HUDEP-2 (cell line): ENCODE measurements at regions not wholly inside any gene's neighbourhood (a gene's known extent, or its start where the extent isn't known, plus 50 kb on each side); places are given as distances from the start of the nearest gene placed in this dataset.

ENCODE experiments used
- DNase-seq, 76 experiments: peaks; one replicate each; lab custom pipeline; 2025; ENCODE audit not compliant: unreplicated experiment in 76 of 76; lab: John Stamatoyannopoulos, UW

DNA sequence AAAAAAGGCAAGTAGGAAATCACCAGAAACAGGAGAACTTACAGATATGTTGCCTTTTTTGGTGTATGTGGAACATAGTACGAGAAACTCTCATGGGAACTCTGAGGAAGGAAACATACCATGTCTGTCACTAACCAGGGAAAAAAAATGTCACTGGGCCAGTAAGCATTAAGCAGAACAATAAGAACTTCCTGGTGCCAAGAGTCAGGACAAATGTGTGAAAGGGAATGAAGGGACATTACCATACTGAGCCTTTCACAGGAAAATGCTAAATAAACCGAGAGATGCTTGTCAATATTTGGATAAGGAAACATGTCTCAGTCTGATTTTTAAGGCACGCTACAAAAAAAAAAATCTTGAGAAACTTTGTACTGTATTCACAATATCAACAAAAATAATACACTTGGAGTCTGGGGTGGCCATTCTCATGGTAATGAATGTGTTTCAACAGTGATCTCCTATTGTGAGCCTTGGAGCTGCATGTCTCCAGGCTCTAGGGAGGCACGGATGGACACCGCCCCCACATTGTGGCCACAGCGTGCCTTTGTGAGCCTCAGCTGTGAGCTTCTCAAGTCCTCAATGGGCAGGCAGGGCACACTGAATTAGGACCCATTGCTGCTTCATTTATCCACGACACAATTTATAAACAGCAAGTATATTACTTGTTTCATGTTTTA lies 113.0 kb upstream of the ARGLU1 start:
- no peak for DNase-seq

DNA sequence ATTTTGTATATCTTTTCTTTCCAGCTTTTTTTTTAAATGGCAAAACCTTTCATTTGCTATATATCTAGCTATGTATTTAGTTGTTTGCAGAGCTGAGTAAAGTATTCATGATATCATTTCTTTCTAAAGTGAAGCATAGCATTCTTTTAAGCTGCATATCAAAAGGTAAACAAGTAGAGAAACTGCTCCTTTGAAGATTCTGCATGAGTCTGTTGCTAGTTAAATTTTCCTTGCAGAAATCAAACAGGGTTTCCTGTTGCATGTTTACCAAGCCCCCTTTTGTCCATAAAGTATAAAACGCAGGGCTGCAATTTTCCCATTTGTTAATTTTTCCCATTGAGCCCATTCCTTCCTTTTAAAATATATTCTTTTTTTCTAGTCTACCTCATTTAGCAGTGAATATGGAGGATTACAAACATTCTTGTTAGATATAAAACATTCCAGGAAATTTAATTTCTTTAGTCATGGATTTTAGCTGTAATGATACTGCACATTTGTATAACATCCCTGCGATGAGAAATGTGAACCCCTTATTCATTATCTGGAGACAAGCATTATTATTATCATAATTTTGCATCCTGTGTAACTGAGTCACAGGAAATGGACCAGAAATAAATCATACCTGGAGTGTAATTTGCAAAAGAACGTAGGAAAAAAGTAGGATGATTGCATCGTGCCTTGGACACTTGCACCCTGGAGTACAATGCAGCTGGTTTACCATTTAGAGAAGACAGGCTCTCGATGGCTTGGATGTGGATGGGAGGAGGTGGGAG lies 110.9 kb upstream of the ARGLU1 start:
- no peak for DNase-seq

DNA sequence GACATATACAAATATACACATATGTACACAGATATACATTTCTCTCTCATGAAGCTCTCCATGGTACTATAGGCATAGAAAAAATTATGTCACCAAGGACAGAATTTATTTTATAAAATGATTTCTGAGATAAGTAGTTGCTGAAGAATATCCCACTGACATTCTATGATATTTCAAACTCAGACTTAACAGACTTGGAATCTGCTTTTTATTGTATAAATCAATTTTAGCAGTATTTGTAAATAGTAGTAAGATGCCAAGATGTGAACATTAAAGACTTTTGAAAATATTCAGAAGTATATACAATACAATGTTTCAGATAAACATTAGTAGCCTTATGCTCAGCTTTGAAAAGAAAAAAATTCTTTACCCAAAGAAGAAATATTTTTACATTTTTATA lies 107.4 kb upstream of the ARGLU1 start:
- no peak for DNase-seq

DNA sequence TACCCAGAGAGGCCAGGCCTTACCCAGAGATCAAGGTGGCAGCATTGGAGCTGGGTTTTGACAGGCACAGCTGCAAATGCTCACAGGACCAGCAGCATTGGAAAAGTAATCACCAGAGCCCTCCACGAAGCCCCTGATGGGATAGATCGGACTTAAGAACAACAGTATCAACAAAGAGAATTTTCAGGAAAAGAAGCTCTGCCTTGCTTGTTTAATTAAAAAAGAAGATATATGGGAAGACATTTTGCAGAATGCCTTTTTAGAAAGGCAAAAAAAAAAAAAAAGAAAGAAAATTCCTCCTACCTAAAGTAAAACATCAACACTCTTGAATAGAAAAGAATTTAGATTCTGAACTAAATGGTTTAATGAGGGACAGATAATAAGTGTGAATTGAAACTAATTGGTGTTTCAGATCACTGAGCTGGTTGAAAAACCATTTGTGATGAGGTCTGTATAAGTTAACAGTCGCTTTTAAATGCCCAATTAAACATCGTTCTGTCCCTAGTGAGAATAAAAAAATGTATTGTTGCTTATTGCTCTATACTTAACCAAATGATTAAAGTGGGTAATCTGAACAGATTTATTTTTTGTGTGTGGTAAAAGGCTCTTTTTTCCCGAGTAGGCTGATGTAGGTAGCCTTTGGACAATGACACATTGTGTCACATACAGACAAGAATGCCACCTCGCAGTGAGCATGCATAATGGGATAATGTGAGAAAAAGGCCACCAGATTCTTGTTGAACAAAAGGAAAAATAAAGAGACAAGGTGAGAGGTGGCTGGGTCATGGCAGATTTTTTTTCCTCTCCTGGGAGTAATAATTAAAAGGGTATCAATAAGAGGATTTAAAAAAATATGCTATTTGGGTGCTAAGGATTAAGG lies 93.0 kb upstream of the ARGLU1 start:
- no peak for DNase-seq

DNA sequence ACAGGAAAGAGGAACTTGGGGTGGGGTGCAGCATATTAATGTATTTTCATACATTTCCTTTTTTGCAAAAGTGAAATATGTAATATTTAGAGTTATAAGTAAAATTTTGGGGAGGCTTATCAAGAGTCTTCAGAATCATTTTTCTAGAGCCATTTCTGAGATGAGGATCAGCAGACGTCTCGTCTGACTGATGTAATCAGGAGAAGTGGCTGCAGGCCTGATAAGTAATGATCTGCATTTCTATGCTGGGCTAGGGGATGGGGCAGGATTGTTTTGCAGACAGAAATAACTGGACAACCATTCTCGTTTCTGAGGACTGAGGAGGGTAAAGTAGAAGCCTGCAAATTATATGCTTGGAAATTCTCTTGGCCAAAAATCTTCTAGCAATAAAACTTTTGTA lies 89.2 kb upstream of the ARGLU1 start:
- no peak for DNase-seq

DNA sequence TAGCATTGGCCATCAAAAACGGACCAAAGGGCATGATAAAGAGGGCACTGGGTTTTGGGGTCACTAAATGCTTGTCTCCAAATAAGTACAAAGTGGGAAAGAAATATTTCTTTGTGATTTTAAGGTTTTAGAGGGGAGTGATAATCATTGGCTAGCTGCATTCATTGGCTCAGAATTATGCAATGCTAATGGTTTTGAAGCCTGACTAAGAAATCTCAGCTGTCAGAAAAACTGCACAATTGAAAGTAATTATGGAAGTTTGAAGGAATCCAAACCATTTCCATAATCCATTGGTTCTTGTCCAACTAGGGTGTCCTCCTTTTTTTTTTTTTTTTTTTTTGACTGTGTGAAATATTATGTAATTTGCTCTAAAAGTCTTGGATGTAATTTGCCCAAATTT lies 88.2 kb upstream of the ARGLU1 start:
- no peak for DNase-seq

DNA sequence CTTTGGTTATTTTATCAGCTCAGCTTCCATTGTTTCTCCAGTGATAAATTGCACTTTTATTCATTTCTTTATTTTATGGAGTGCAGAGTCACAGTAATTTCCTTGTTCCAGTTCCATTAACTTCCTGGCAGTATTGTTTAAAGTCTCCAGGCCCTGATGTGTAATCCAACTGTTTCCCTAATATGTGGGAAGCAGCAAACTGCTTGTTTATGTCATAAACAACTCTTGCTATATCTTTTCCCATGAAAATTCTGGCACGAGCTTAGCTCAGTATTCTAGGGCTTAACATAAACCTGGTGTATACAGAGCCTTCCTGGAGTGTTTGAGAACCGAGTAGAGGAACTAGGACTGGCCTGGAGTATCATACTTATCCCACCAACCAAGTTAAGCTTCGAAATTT lies 83.5 kb upstream of the ARGLU1 start:
- no peak for DNase-seq

DNA sequence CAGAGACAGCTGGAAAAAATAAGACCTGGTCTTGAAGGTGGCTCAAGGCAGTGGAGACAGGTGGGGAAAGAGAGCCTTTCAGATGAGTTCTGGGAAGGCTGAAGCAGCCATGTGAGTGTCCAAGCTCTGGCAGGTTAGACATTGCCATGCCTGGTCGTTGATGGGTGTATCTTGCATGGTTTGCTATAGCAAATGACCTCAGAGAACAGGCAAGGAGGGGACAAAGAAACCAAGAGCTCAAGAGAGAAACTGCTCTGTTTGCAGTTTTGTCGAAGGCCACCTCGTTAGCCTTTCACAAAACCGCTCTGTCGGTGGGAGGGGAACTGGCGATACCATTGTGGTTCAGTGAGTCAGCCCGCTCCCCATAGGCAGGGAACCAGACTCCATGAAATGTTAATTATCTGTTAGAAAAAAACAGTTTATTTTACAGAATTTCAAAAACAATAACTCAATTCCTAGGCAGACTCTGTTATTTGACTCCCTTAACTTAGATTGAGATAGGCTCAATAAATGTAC lies 82.8 kb upstream of the ARGLU1 start:
- no peak for DNase-seq

DNA sequence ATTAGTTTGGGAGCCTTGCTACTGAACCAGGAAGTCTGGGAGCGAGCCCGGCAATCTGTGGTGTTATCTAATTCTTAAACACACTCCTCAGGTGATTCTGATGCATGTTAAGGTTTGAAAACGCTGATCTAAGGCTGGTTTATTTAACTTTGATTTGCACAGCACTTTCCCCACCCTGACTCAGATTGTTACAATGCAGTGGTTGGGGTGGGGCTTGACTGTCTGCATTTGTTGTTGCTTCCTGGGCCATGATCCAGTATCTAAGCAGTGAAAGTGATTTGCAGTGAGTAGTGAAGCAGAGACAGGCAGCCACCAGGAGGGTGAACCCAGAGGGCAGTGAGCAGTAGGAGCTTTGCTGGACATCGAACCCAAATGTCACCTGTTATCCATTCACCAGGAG lies 81.6 kb upstream of the ARGLU1 start:
- no peak for DNase-seq

DNA sequence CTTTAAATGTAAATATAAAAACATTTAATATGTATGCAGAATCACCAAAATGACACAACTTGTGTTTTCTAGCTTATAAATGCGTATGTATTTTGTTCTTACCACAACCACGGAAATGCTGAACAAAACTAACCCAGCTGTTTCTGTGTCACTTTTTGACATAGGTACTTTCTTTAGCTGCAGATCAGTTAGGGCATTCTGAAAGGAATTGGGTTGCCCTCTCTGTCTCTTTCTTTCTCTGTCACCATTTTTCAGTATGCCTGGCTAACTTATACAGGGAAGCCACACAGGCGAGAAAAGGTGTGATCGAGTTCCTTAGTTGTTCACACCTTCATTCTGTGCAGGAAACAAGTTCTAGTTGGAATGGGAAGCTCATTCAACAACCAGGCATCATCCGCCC lies 72.6 kb upstream of the ARGLU1 start:
- DNase-seq, result no peak

DNA sequence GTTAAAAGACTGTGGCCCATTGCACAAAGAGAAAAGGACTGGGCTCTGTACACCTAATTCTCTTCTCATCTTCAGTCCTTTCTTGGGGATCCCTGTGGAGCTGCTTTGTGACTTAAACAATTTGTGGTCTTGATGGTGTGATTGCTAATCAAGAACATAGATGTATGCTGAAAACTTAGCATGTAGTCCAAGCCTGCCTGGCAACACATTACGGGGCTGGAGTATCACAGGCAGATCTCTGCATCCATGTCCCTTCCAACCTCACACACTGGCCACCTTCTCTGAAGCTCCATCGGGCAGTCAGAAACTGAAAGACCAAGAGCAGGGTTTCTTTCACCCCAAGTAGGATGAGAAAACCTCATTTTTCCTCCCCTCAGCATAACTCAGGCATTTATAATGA lies 69.6 kb upstream of the ARGLU1 start:
- no peak for DNase-seq

DNA sequence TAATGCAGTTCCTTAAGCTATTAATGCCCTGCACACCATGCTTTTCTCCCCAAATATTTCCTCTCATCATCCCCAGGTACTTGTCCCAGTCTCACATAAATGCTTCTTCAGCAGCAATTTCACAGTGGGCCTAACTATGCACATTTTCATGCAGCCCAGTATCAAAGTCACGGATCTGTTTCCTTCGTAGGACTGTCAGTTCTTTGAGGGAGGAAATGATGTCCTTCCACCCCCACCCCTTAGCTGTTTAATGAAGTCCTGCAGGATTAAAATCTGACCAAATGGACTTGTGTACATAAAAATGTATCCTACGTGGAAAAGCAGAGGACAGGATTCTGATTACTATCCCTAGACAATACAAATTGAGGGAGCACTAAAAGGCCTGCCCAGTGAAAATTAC lies 68.6 kb upstream of the ARGLU1 start:
- no peak for DNase-seq

DNA sequence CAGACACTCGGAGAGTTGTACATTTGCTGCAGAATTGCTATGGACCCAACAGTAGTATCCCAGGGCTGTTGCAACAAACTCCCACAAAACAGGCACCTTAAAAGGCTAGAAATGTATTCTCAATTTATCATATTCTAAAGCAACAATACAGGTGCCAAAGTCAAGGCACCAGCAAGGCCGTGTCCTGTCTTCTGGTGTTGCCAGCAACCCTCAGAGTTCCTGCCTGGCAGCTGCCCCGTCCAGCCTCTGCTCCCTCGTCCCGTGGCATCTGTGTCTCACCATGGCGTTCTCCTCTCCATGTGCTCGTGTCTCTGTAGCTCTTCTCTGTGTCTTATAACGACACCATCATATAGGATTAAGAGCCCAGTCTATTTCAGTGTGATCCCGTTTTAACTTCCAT lies 67.7 kb upstream of the ARGLU1 start:
- no peak for DNase-seq

DNA sequence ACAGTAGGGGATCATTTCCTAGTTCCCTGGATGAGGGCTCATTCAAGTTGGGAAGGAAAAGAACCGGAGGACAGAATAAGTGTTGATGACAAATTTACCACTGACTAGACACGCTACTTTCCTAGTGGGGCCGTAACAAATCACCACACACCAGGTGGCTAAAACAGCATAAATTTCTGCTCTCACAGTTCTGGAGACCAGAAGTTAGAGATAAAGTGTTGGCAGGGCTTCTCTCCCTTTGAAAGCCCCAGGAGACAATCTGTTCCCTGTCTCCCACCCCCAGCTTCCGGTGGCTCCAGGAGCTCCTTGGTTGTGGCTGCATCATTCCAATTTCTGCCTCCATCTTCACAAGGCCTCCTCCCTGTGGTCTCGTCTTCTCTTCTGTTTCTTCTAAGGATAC lies 65.4 kb upstream of the ARGLU1 start:
- DNase-seq, result no peak

DNA sequence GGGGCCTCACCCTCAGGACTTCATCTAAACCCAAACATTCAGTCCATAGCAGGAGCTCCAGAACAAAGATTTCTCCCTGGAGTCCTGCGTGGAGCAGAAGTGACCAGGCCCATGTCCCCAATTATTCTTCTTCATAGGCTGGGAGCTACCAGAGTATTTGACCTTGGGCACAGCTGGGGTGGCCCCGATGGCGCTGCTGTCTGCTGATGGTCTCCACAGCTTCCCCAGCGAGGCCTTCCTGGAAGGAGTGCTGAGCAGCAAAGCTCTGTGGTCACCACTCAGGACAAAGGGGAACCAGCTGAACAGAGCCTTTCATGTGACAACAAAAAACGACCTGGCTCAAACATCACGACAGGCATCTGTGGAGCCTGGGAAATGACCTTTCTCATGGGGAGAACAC lies 62.7 kb upstream of the ARGLU1 start:
- DNase-seq, result no peak

DNA sequence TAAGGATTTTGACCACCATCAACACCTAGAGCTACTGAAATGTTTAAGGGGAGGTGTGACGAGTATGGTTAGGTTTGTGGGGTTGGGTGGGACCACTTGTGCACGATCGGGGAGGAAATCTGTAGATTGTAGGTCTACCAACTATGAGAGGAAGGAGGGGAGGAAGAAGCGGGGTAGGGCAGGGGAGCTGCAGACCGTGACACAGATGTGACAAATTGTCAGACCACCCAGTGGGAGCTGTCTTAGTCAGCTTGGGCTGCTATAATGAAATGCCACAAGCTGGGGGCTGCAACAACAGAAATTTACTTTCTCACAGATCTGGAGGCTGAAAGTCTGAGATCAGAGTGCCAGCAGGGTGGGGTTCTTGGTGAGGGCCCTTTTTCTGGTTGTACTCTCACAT lies 62.2 kb upstream of the ARGLU1 start:
- no peak for DNase-seq

DNA sequence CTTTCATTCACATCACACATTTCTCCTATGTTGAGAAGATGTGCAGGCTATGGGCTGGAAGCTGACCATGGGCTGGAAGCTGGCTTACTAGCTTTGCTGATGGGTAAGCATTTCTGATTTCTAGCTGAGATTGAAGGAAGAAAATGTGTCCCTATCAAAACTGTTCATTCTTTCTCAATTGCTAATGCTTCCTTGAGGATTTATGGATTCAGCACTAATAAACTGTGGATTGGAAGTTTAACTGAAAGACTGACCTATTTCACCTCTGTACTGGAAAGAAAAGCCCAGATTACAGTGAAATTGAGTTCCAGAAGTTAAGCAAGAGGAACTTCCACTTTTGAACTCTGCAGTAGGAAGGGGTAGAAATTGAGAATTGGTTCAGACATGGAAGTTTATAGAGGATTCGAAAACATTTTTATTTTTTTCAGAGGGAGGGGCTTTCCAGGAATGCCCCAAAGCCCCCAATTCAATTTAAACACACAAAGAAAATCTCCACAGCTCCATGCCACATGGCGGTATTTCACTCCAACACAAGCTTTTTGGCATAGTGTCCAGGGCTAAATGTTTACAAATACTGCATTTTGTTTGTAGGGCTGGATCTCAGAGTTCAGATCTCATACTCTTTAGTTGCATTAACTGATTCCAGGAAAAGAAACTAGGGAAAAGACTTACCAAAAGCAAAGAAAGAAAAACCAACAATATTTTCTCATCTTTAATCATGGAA lies 61.2 kb upstream of the ARGLU1 start:
- no peak for DNase-seq

DNA sequence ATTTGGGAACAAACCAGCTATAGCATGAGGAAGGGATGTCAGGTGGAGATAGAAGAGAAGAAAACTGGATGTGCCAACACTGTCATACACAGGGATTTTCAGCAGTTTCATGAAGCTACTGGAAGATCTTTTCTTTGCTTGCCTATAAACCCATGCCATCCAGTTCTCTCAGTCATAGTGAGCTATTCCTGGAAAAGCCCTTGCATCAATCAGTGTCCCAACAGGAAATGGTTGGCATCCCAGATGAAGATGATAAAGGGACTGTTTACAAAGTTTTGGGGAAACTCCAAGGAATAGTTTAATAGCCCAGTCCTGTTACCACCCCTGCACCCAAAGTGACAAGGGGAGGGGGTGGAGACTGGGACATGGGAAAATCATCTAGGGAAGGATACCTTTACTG lies 58.5 kb upstream of the ARGLU1 start:
- DNase-seq, result no peak

DNA sequence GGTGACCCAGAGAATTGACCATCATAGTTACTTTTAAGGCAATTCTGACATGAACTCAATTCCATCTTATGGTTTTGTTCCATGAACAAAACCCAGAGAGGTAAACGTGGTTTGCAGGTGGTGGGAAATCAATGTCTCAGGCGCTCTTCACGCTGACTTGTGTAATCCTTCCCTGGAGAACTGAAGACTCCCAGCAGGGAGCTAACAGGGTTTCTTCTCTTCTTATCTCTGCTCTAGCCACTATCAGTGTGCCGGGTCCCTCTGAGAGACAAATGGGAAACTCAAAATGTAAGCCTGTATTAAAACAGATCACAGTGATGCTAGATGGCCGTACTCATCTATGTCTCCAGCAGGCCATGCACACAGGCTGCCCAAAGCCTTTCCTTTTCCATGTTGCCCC lies 57.6 kb upstream of the ARGLU1 start:
- no peak for DNase-seq

DNA sequence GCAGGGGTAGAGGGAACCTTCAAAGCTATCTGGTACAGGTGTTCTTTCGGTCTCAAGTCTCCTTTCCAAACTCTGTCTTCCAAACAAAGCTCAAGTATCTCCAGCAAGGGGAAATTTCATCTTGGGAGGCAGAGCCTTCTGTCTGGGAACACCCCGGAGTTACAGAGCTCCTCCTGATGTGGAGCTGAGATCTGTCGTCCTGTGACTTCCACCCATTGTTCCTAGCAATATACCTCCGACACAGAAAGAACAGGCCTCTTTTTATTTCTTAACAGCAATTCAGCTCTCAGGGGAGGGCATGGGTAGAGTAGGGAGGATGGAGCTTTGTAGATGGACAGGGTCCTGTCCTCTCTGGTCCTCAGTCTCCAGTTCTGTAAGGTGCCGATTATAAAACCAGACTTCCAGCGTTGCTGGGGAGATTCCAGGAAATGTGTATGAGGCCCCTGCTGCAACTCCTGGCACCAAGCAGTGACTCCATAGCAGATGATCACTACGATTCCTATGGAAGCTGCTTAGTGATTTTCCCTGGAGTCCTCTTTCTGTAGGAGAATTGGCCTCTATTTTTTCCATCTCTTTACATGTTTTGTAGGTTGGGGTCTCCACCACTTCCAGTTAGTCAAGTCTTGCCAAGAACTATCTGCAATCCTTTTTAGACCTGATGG lies 56.0 kb upstream of the ARGLU1 start:
- DNase-seq, result no peak
